Esophagus (tissue), 2 donors: ENCODE measurements at regions not wholly inside any gene's neighbourhood (a gene's known extent, or its start where the extent isn't known, plus 50 kb on each side); places are given as distances from the start of the nearest gene placed in this dataset.

ENCODE experiments used
- H3K27ac ChIP-seq, 2 donors: one replicate each; pipeline ENCODE4 v1.5.1; 2013; ENCODE audit warnings: low read depth in 2 of 2, mild to moderate bottlenecking in 2 of 2, inconsistent platforms in 1 of 2, low read length in 1 of 2, moderate library complexity in 1 of 2
- H3K27me3 ChIP-seq, 2 donors: one replicate each; pipeline ENCODE4 v1.6.1; 2013; ENCODE audit warnings: low read length in 2 of 2, control low read depth in 1 of 2, mild to moderate bottlenecking in 1 of 2; ENCODE audit not compliant: insufficient read depth in 2 of 2, control insufficient read depth in 1 of 2
- H3K36me3 ChIP-seq, 2 donors: one replicate each; pipeline ENCODE4 v1.6.1; 2013; ENCODE audit warnings: low read length in 1 of 2; ENCODE audit not compliant: control insufficient read depth in 2 of 2, insufficient read depth in 2 of 2
- H3K4me1 ChIP-seq, 2 donors: one replicate each; pipeline ENCODE4 v1.6.1; 2013; ENCODE audit warnings: low read length in 1 of 2; ENCODE audit not compliant: control insufficient read depth in 2 of 2, insufficient read depth in 2 of 2
- H3K4me3 ChIP-seq, 2 donors: one replicate each; pipeline ENCODE4 v1.5.1; 2013; ENCODE audit warnings: low read length in 2 of 2, mild to moderate bottlenecking in 2 of 2, low read depth in 1 of 2, moderate library complexity in 1 of 2
- H3K9me3 ChIP-seq, 2 donors: one replicate each; pipeline ENCODE4 v1.6.1; 2013; ENCODE audit warnings: mild to moderate bottlenecking in 2 of 2, low read depth in 1 of 2, low read length in 1 of 2, moderate library complexity in 1 of 2; ENCODE audit not compliant: control insufficient read depth in 2 of 2, insufficient read depth in 1 of 2
- WGBS, 2 donors: extraction: QIAGEN DNeasy Blood & Tissue Kit; methylation state at CpG; one replicate each; pipeline ENCODE4 v1.1.7; 2013; 5-methylcytosine and 5-hydroxymethylcytosine counted together
- donor health status: healthy with polysubstance abuse.
- donor health status: Bipolar disorder and iron deficiency.

- no peak overlapping the region for H3K4me3 ChIP-seq
- no peaks in the 10 kb centered on the region for H3K4me1 ChIP-seq
- WGBS, 2 donors = 39 to 67% methylated on average over 3 of the region's 3 CpGs
- H3K9me3 ChIP-seq = no peaks in the 10 kb centered on the region
- no peaks in the 10 kb centered on the region for H3K36me3 ChIP-seq
- no peak overlapping the region for H3K27ac ChIP-seq
- H3K27me3 ChIP-seq = no peaks in the 10 kb centered on the region
Observed at GRCh38 chr7:109125001-109125400, 555.3 kb downstream of the DNAJB9 start.

- no peak overlapping the region for H3K4me3 ChIP-seq
- H3K9me3 ChIP-seq = no peaks in the 10 kb centered on the region
- no peak overlapping the region for H3K27ac ChIP-seq
- no peaks in the 10 kb centered on the region for H3K27me3 ChIP-seq
- H3K36me3 ChIP-seq = no peaks in the 10 kb centered on the region
- WGBS, 2 donors = 51 to 52% methylated on average over 2 of the region's 2 CpGs
- H3K4me1 ChIP-seq = no peaks in the 10 kb centered on the region
Observed at GRCh38 chr7:109126404-109127050, 556.9 kb downstream of the DNAJB9 start.

GRCh38 chr7:109127145-109127544 lies 557.5 kb downstream of the DNAJB9 start:
- 63 to 73% methylated on average over 1 of the region's 1 CpG for WGBS, 2 donors
- H3K27ac ChIP-seq = no peak overlapping the region
- no peaks in the 10 kb centered on the region for H3K9me3 ChIP-seq
- H3K4me1 ChIP-seq = no peaks in the 10 kb centered on the region
- no peak overlapping the region for H3K4me3 ChIP-seq
- no peaks in the 10 kb centered on the region for H3K27me3 ChIP-seq
- no peaks in the 10 kb centered on the region for H3K36me3 ChIP-seq

GRCh38 chr7:109131141-109131540 lies 561.5 kb downstream of the DNAJB9 start:
- WGBS, 2 donors = 30 to 39% methylated on average over 1 of the region's 1 CpG
- H3K4me3 ChIP-seq = no peak overlapping the region
- H3K9me3 ChIP-seq = peaks cover 4 to 5% of the 10 kb centered on the region in 2 donors
- H3K27ac ChIP-seq = no peak overlapping the region
- no peaks in the 10 kb centered on the region for H3K4me1 ChIP-seq
- H3K36me3 ChIP-seq = no peaks in the 10 kb centered on the region
- H3K27me3 ChIP-seq = no peaks in the 10 kb centered on the region

GRCh38 chr7:109136893-109137292 lies 567.2 kb downstream of the DNAJB9 start:
- H3K4me3 ChIP-seq = no peak overlapping the region
- WGBS, 2 donors = 86 to 91% methylated on average over 3 of the region's 3 CpGs
- H3K9me3 ChIP-seq = peaks cover 4 to 5% of the 10 kb centered on the region in 2 donors
- no peaks in the 10 kb centered on the region for H3K4me1 ChIP-seq
- no peak overlapping the region for H3K27ac ChIP-seq
- H3K27me3 ChIP-seq = no peaks in the 10 kb centered on the region
- no peaks in the 10 kb centered on the region for H3K36me3 ChIP-seq

GRCh38 chr7:109154748-109155147 lies 585.1 kb downstream of the DNAJB9 start:
- 34 to 36% methylated on average over 2 of the region's 2 CpGs for WGBS, 2 donors
- Histone ChIP-seq H3K27ac (no peak overlapping the region), H3K27me3 (no peaks in the 10 kb centered on the region), H3K9me3 (no peaks in the 10 kb centered on the region), H3K36me3 (no peaks in the 10 kb centered on the region), H3K4me3 (no peak overlapping the region), H3K4me1 (no peaks in the 10 kb centered on the region)

- Histone ChIP-seq H3K4me1 (no peaks in the 10 kb centered on the region), H3K27me3 (no peaks in the 10 kb centered on the region), H3K4me3 (no peak overlapping the region), H3K9me3 (no peaks in the 10 kb centered on the region), H3K36me3 (no peaks in the 10 kb centered on the region), H3K27ac (no peak overlapping the region)
- WGBS, 2 donors = 64 to 67% methylated on average over 3 of the region's 3 CpGs
Observed at GRCh38 chr7:109158246-109158645, 588.6 kb downstream of the DNAJB9 start.

- H3K4me3 ChIP-seq = no peak overlapping the region
- H3K36me3 ChIP-seq = no peaks in the 10 kb centered on the region
- no peak overlapping the region for H3K27ac ChIP-seq
- H3K4me1 ChIP-seq = no peaks in the 10 kb centered on the region
- H3K9me3 ChIP-seq = peaks cover 0 to 2% of the 10 kb centered on the region in 2 donors
- no peaks in the 10 kb centered on the region for H3K27me3 ChIP-seq
Observed at GRCh38 chr7:109176661-109177060, 607.0 kb downstream of the DNAJB9 start.

- H3K36me3 ChIP-seq = no peaks in the 10 kb centered on the region
- H3K4me1 ChIP-seq = no peaks in the 10 kb centered on the region
- H3K27ac ChIP-seq = no peak overlapping the region
- no peak overlapping the region for H3K4me3 ChIP-seq
- H3K27me3 ChIP-seq = no peaks in the 10 kb centered on the region
- peaks cover 2 to 4% of the 10 kb centered on the region in 2 donors for H3K9me3 ChIP-seq
- WGBS, 2 donors = 78 to 86% methylated on average over 2 of the region's 2 CpGs
Observed at GRCh38 chr7:109178342-109178741, 608.7 kb downstream of the DNAJB9 start.

- WGBS, 2 donors = 69 to 75% methylated on average over 3 of the region's 3 CpGs
- Histone ChIP-seq H3K4me1 (no peaks in the 10 kb centered on the region), H3K4me3 (no peak overlapping the region), H3K9me3 (peaks cover 2 to 4% of the 10 kb centered on the region in 2 donors), H3K36me3 (no peaks in the 10 kb centered on the region), H3K27me3 (no peaks in the 10 kb centered on the region), H3K27ac (no peak overlapping the region)
Observed at GRCh38 chr7:109179601-109180000, 609.9 kb downstream of the DNAJB9 start.
